ENCODE measurements at regions not wholly inside any gene's neighbourhood (a gene's known extent, or its start where the extent isn't known, plus 50 kb on each side); places are given as distances from the start of the nearest gene placed in this dataset.

- DNase-seq (ENCODE audit: low spot score) = no peak
Observed at GRCh38 chr12:61896436-61896835, 363.8 kb upstream of the USP15 start.

- DNase-seq (ENCODE audit: low spot score) = no peak
Observed at GRCh38 chr12:61902403-61902802, 357.8 kb upstream of the USP15 start.

GRCh38 chr12:61911113-61911512, 349.1 kb upstream of the USP15 start:
- no peak for DNase-seq (ENCODE audit: low spot score)

GRCh38 chr12:61915420-61915819, 344.8 kb upstream of the USP15 start:
- DNase-seq (ENCODE audit: low spot score) = no peak

- DNase-seq (ENCODE audit: low spot score) = no peak
Observed at GRCh38 chr12:61916831-61917230, 343.4 kb upstream of the USP15 start.

GRCh38 chr12:61919686-61920085, 340.5 kb upstream of the USP15 start:
- no peak for DNase-seq (ENCODE audit: low spot score)

GRCh38 chr12:61920230-61920629, 340.0 kb upstream of the USP15 start:
- DNase-seq (ENCODE audit: low spot score) = no peak

- DNase-seq (ENCODE audit: low spot score) = no peak
Observed at GRCh38 chr12:61923152-61923551, 337.1 kb upstream of the USP15 start.

- no peak for DNase-seq (ENCODE audit: low spot score)
Observed at GRCh38 chr12:61934564-61934963, 325.6 kb upstream of the USP15 start.

GRCh38 chr12:61939977-61940376, 320.2 kb upstream of the USP15 start:
- DNase-seq (ENCODE audit: low spot score) = no peak

GRCh38 chr12:61956545-61956944, 303.7 kb upstream of the USP15 start:
- no peak for DNase-seq (ENCODE audit: low spot score)

- DNase-seq (ENCODE audit: low spot score) = no peak
Observed at GRCh38 chr12:61974461-61974860, 285.7 kb upstream of the USP15 start.

- DNase-seq (ENCODE audit: low spot score) = no peak
Observed at GRCh38 chr12:61985830-61986229, 274.4 kb upstream of the USP15 start.

- DNase-seq (ENCODE audit: low spot score) = no peak
Observed at GRCh38 chr12:61987173-61987572, 273.0 kb upstream of the USP15 start.

- no peak for DNase-seq (ENCODE audit: low spot score)
Observed at GRCh38 chr12:61991661-61992060, 268.5 kb upstream of the USP15 start.

GRCh38 chr12:61993734-61994345, 266.4 kb upstream of the USP15 start:
- peak; percentile 20 for DNase-seq (ENCODE audit: low spot score)

- DNase-seq (ENCODE audit: low spot score) = no peak
Observed at GRCh38 chr12:61996717-61997116, 263.5 kb upstream of the USP15 start.

GRCh38 chr12:61998791-61999190, 261.4 kb upstream of the USP15 start:
- no peak for DNase-seq (ENCODE audit: low spot score)

GRCh38 chr12:61999311-61999710, 260.9 kb upstream of the USP15 start:
- no peak for DNase-seq (ENCODE audit: low spot score)

GRCh38 chr12:62001424-62001823, 258.8 kb upstream of the USP15 start:
- DNase-seq (ENCODE audit: low spot score) = no peak

- DNase-seq (ENCODE audit: low spot score) = no peak
Observed at GRCh38 chr12:62003226-62003625, 257.0 kb upstream of the USP15 start.

- no peak for DNase-seq (ENCODE audit: low spot score)
Observed at GRCh38 chr12:62003701-62004100, 256.5 kb upstream of the USP15 start.

- no peak for DNase-seq (ENCODE audit: low spot score)
Observed at GRCh38 chr12:62005615-62006014, 254.6 kb upstream of the USP15 start.

- peak; percentile 45 for DNase-seq (ENCODE audit: low spot score)
Observed at GRCh38 chr12:62006076-62006732, 254.0 kb upstream of the USP15 start.
